Stimulated activated CD4-positive, alpha-beta T cell treated with anti-CD3 and anti-CD28 coated beads, Interleukin-15, amount 100 ng/mL, for 24 hours (primary cell): ENCODE measurements at regions not wholly inside any gene's neighbourhood (a gene's known extent, or its start where the extent isn't known, plus 50 kb on each side); places are given as distances from the start of the nearest gene placed in this dataset.

Experiments used
- DNase-seq: peaks from one replicate; pipeline ENCODE4 v3.0.0-alpha.2; 2020

DNA sequence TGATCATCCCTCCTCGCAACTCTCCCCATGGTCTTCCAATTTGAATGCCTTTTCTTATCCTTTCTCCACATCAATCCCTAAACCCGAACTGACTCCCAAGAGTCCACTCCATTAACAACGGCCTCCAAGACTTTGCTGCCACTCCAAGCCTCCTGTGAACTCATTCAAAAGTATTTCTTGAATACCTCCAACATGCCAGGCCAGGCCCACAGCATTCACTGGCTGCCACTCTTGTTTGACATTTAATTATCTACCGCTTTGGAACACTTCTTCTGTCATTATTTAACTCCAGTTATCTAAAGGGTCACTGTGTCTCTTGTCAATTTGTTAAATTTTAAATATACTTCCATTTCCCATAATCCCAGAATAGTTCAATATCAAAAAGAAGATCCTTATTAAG is 378.9 kb downstream of the EFNA5 start:
- DNase-seq = no peak

DNA sequence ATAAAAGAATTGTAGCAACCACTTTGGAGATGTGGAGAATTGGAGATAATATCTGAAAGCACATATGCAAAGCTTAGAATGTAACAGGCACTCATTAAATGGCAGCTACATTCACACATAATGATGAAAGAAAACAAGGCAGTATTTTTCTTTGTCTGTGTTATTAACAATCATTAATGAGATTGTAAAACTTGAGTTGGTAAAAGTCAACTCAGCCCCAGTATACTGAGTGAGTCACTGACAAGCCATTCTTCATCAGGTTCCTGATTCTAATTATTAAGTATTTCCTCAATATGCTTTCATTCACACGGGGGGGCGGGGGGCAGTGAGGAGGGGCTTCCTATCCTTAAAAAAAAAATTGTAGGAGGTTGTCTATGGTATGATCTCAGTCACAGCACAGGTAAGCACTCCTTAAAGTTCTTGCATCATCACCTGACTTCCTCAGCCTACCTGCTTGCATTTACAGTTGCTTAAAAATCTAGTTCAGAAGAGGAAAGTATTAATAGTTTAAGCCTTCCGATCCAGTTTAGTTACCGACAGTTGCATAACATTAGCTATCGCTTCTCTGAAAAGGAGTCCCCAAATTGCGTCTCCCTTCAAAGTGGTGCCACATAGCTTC is 379.8 kb downstream of the EFNA5 start:
- DNase-seq = no peak

DNA sequence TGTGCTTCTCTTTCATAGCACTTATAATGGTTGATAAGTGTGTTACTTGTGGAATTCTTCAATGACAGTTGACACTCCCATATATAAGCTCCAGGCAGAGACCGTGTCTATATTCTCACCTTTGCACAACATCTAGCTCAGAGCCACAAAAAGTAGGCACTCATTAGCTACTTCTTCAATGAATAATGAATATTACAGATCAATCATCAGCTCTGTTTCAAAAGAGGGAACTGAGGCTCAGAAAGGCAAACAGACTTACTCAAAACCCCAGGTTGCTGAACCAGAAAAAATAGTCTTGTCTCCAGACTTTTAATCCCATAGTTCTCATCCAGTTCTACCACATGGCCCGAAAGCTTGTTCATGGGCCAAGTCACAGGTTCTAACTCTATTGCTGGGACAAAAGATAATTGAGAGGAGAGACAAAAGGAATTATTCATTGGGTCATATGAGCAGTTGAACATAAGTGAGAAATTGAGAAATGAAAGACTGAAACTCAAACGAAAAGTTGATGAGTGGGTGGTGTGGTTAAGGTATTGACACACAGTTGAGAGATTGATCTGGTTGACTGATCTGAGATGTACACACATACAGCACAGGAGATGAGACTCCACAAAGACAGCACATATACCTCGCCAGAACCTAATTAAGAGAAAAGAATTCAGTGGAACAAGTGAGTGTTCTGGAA is 381.6 kb downstream of the EFNA5 start:
- DNase-seq = no peak

DNA sequence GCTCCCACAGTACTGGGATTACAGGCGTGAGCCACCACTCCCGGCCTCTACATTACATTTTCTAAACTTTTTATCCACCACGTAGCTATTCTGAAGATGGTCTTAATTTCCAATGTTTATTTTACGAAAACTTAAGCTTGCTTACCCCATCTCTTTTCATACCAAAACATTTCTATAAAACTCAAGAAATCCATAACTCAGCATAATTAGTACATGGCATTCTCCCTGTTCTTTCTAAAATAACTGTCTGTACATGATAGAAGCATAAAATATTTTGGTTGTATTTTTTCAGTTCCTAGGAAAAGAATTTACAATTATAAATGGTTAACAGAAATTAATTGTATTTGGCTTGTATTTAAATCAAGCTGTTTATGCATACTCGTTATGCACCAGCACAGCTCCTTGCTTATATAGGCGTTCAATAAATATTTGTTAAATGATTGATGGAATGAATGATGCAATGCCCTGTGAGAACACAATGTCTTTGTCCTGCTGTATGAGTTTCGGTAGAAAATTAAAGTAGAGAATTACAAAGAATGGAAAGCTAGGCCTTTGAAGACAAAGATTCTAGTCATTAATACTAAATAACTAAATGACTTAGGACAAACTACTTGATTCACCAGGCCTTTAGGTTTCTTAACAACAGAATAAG is 384.2 kb downstream of the EFNA5 start:
- no peak for DNase-seq

DNA sequence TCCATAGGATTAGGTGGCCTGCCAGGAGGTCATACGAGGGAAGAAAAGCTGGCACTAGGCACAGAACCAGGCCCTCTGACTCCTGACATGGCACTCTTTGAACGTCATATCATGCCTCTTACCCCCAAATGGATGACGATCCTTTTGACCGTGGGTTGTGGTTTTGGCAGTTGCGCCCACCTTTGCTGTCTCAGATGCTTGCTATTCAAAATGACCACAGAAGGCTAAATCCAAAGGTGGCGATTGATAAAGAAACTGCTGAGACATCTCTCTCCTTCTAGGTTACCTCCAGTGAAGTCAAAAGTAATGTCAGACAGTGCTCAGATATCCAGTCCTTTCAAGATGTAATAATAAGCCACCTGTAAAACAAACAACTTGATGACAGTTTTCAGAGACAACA is 385.0 kb downstream of the EFNA5 start:
- peak; percentile 18 for DNase-seq

DNA sequence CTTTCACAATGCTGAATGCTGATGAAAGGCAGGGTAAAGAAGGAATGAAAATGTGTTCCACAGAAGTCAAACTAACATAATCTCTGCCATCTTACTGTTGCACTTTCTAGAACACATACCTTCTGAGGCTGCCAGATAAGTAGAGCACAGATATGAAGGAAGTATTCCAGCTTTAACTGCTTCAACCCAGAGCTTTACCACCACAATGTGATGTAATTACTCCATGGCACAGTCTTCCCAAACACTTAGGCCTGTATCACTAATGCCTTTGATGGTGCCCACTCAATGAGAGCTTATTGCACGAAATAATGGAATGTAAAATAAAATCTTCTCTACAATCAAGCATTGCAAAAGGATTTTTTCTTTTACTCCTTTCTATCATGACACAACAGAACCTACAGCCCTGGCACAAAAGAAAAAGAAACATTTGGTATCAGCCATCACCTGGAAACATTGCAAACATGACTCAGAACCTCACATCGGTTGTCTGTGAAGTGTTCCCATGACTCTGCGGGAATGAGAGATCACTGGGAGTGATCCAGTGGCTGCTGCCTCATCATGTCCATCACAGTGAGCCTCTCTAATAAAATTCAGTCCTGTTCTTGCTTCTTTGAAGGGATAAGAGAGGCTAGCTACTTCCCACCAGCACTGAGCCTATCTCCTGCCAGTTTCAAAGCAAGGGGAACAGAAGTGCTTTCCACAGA is 385.8 kb downstream of the EFNA5 start:
- no peak for DNase-seq

DNA sequence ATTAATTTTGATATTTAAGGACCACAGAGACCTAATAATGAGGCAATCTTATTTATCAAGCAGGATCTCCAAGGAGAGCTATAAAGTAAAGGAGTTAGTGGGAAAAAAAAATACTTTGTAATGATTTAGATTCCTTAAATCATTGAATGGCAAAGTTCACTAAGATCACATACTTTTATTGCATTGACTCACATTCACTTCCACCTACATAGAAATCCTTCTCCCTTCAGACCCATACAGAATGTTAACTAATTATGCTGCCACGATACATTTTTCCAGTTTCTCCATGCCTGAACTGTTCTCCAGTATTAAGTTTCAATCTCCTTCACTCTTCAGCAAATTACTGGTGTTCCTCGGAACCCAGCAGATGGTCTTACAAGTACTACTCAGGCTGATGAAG is 388.7 kb downstream of the EFNA5 start:
- no peak for DNase-seq

DNA sequence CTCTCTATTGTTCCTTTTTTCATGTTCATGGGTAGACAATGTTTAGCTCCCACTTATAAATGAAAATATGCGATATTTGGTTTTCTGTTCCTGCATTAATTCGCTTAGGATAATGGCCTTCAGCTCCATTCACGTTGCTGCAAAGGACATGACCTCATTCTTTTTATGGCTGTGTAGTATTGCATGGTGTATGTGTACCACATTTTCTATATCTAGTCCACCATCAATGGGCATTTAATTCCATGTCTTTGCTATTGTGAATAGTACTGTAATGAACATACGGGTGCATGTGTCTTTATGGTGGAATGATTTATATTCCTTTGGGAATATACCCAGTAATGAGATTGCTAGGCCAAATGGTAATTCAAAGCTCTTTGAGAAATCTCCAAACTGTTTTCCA is 392.0 kb downstream of the EFNA5 start:
- no peak for DNase-seq

DNA sequence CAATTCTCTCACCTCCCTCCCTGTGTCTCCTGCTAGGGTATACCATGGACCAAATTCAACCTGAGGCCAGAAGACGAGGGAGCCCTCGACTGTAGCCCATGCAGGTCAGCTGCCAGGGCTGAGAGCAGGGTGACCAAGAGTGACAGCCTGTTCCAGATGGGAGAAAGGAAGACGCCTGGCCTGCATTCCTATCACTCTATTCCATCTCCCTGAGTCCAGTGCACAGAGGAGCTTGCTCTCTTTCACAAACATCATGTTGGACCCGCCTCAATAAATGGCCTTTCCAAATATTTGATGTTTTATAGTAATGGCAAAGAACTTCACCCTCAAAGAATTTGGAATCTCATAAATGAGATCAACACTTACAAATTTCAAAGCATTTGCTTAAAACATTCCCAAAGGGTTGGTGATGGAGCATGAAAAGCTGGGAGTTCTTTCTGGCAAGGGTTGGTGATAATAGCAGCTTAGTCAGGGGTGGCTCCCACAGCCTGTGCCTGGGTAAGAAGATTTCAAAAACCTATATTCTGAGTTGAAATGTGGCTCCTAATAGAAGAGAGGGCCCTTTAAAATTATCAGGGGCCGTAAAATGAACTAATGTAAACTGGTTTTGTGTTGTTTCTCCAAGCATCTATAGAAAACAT is 393.1 kb downstream of the EFNA5 start:
- DNase-seq = no peak

DNA sequence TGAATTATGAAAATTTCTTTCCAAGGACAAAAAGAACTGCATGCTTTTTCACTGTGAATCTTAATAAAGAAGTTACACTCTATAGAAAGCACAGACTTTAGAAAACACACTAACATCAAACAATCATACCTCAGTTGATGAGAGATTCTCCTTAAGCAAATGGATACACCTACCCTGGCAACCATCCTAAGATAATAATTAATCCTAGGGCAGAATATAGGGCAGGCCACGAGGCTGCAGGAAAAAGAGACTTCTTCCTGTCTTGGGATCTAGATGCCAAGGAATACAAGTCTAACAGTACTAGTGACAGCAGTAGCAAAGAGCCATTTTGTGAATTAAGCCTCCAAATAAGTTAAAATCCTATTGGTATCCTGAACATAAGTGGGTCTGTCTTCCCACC is 395.4 kb downstream of the EFNA5 start:
- DNase-seq = no peak

DNA sequence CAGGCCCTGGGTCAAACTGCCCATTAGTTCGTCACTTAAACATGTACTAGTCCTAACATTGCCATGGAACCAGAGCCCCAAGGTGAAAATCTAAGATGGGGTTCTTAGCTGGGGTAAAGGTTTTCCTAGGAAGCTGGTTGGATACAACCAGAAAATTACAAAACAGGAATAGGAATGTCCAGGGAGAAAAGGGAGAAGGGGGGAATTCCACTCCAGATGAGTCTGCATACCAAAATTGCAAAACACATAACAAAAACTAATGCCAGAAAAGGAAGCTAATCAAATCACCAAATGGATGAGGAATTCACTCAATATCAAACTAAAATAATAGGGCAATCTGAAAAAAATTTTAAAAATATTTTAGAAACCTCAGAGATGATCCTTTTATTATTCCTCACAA is 396.2 kb downstream of the EFNA5 start:
- DNase-seq = no peak

DNA sequence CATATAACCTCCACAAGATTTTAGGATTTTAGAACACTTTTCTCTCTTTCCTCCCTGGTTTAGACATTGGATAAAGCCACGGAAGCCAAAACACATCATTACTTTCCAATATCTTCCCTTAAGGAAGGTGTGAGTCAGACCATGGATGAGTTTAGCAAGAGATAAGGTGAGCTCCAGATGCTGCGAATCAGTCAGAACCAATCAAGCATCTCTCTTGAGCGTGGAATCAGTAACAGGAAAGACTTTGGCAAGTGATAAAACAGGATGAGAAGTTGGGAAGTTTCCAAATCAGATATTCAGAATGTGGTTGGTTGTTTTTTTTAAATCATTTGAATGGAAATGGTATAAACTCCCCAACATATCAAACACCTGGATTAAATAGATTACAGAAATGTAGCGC is 397.8 kb downstream of the EFNA5 start:
- no peak for DNase-seq

DNA sequence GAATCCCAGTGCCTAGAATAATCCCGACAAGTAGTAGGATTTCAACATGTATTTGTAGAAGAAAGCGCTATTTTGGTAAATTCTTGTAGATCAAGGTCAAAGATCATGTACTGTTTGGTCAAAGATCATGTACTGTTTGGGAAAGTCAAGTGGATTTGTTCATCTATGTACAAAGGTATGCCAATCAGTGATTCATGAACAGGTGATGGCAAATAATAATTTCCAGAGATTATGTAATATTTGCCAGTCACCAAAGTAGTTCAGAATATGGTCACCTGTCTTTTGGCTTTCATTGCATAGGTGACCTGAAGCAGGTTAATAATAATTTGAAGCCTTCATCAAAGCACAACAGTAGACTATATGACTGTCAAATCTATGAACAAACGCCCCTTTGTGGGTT is 398.2 kb downstream of the EFNA5 start:
- DNase-seq = no peak

DNA sequence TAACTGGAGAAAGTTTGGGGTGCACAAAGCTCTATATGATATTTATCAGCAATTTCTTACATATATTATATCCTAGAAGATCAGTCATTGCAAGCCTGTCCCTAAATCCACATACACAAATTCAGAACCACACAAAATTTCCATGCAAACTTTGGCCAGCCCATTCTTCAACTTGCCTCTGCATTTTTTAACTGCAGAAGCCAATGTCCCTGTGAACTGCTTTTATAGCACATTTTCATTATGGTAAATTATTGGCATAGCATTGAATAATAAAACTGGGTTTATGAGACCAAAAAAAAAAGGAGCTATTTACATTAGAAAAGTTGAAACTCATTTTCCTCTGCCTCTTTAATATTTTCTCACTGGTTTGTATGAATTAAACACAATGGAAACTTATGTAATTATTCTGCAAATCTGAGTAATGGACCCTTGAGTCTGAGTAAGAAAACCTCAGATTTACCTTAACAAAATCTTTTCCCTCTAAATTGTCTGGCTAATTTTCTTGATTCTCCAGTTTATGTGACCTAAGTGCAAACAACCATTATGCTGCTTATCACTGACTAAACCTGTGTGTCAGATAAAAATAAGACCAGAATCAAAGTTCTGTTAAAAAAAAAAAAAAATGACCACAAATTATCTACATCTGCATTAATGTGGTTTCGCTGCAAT is 398.9 kb downstream of the EFNA5 start:
- no peak for DNase-seq

DNA sequence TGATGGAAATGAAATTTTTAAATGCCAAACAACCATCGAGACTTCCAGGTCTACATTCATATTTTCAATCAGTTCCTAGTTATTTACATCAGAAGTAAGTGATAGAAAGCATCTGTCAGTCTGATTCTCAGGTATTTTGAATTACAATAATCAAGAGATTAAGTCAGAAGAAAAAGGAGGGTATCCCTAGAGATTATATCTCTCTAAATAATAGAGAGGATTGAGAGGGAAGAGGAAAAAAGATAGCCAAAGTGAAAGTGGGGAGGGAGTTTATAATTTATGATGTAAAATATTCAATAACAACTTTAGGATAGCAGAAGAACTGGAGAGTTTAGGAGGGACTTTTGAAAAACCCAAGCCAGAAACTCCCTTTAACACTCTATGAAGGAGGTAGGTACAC is 400.2 kb downstream of the EFNA5 start:
- DNase-seq = no peak

DNA sequence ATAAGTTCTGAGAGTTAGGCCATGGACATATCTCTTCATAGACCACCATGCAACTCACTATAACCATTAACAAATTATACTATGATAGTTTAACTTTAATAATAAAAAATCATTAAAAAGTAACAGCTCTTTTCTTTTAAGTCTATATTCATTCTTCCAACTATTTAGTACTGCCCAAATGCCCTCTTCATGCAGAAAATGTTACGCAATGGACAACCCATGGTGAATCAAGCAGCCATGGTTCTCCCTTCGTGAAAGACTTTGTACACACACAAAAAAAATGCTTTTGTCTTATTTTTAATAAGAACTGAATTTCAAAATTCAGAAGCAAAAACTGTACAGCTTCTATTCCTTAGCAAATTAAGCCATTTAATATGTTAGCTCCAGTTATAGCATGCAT is 401.1 kb downstream of the EFNA5 start:
- no peak for DNase-seq

DNA sequence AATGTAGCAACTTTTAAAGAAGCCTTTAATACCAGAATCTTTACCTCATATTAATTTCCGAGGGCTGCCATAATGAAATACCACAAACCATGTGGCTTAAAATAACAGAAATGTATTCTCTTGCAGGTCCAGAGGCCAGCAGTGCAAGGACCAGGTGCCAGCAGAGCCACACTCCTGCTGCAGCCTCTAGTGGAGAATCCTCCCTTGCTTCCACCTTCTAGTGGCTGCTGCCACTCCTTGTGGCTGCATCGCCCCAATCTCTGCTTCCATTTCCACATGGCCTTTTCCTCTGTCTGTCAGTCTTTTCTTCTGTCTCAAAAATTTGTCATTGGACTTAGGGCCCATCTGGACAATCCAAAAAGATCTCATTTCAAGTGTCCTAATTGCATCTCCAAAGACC is 401.5 kb downstream of the EFNA5 start:
- no peak for DNase-seq

DNA sequence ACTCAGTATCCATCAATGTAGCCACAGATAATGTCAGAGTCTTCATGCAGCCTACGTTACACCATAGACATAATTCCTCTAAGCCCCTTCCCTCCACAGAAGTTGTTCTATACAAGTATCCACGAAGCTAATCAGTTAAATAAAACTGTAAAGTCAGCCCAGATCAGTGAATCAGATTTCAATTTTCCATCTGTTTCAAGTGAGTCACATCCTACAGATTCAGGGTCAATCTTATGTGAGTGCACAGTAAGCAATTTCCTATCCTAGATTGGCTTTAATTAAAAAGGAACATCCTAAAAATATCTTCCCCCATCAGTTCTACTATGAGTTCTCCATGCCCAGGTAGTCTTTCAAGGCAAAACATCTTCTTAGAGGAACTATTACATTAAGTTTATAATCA is 402.5 kb downstream of the EFNA5 start:
- no peak for DNase-seq

DNA sequence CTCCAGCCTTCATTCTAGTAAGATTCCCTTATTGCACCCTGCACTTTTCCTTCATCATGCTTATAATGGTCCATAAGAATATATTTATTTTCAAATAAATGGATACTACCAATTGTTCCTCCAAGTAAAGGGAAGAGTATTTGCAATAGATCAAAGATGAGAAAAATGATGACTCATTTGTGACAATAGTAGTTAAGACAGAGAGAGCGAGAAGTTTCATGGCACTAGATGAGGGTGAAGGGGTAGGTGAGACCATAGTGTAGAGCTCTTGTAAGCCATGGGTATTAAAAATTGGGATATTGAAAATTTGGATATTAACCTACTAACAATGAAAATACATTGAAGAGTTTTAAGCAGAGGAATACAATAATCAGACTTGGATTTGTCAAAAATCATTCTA is 404.6 kb downstream of the EFNA5 start:
- no peak for DNase-seq

DNA sequence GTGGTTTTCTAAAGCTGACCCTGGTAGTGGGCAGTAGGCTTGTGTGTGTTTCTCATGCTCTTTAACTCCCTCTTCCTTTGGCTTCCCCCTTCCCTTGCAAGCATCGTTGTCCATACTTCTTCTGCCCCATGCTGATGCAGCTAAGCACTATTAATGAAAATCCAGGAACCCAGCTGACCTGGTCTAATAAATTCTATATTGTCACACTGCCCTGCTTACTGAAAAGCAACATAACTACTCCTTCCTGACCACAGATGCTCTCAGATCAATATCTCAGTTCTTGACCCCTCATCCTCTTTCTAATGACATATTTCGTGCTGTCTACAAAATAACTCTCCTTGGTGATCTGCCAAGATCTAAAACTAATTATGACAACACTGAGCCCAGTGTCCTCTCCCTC is 405.5 kb downstream of the EFNA5 start:
- DNase-seq = no peak

DNA sequence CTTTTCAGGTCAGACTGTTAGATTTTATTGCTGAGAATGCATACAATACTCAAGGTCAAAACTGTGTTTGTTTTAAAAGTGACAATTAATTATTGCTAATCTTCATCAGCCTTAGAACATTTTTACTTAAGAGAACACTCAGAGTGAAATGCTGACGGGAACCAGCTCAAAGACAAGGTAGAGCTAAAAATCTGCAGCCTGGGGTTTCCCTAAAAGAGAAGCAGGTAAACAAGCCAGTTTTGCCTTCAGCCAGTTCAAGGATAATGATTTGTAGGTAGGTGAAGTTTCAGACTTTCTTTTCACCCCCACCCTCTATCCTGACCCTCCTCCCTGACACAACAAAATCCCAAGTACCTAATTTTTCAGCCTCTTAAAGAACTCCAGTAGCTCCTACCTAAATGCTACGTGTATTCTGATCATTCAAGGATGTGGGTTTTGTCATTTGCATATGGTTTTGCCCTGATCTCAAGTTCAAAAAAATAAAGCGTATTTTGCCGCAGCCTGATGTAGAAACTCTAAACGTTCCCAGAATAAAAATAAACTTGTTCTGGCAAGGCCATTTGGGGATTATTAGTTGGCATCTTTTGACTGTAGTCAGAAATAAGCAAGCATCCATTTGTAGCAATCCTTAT is 407.2 kb downstream of the EFNA5 start:
- no peak for DNase-seq

DNA sequence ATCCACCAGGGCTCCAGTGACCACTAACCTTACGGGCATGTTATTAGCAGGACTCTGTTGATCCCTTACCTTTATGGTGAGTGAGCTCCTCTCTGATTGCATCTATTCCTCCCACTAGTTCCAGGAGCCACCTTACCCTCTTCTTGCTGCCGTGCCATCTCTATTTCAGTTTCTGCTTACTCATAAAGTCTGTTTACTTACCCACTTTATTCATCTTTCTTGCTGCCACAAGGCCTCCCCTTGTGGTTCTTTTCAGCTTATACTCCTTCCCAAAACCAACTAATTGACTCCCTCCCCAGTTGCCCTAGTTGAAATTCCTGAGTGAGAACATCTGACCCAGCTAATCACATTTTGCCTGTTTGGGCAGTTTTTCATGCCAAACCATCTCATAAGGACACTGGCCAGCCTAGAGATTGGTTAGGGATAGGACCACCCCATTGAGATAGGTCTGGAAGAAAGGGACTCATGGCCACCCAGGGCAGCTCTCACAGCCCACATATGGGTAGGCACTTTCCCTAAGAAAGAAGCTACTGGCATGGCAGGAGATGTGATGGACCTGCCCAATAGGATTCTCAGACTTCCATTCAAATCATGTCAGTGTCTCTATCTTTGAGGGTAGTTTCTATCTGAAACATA is 412.7 kb downstream of the EFNA5 start:
- no peak for DNase-seq
